Mammary epithelial cell (primary cell): ENCODE measurements at regions not wholly inside any gene's neighbourhood (a gene's known extent, or its start where the extent isn't known, plus 50 kb on each side); places are given as distances from the start of the nearest gene placed in this dataset.

Experiments used
- EZH2 ChIP-seq: IDR thresholded peaks from 2 replicates; pipeline ENCODE4 v1.6.1; 2012; ENCODE audit warnings: low read length, inconsistent platforms, borderline replicate concordance
- TF ChIP-seq, protein P1 (sequence below), 2 donors: IDR thresholded peaks in 1 of 2; conservative IDR thresholded peaks in 1 of 2; 2 replicates each; pipeline ENCODE4 v1.5.1; 2011 to 2012; ENCODE audit warnings: inconsistent platforms in 2 of 2, low read length in 2 of 2, mild to moderate bottlenecking in 2 of 2, control low read depth in 1 of 2, low read depth in 1 of 2; ENCODE audit not compliant: insufficient read depth in 1 of 2; ENCODE audit errors: extremely low read depth in 1 of 2

GRCh38 chr15:89397653-89398023 lies 63.0 kb upstream of the POLG start:
- no peak for TF ChIP-seq EZH2
- TF ChIP-seq, protein P1, sequence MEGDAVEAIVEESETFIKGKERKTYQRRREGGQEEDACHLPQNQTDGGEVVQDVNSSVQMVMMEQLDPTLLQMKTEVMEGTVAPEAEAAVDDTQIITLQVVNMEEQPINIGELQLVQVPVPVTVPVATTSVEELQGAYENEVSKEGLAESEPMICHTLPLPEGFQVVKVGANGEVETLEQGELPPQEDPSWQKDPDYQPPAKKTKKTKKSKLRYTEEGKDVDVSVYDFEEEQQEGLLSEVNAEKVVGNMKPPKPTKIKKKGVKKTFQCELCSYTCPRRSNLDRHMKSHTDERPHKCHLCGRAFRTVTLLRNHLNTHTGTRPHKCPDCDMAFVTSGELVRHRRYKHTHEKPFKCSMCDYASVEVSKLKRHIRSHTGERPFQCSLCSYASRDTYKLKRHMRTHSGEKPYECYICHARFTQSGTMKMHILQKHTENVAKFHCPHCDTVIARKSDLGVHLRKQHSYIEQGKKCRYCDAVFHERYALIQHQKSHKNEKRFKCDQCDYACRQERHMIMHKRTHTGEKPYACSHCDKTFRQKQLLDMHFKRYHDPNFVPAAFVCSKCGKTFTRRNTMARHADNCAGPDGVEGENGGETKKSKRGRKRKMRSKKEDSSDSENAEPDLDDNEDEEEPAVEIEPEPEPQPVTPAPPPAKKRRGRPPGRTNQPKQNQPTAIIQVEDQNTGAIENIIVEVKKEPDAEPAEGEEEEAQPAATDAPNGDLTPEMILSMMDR (conservative IDR thresholded peaks at IDR 0.05 in 1 of 2, IDR thresholded peaks at IDR 0.05 in 1 of 2; ENCODE audit: extremely low read depth in 1 of 2, insufficient read depth in 1 of 2, low read depth in 1 of 2, low read length in 2 of 2): no peak
